Erythroblast (primary cell): ENCODE measurements at regions not wholly inside any gene's neighbourhood (a gene's known extent, or its start where the extent isn't known, plus 50 kb on each side); places are given as distances from the start of the nearest gene placed in this dataset.

Experiments
- DNase-seq, 2 experiments: peaks; one replicate each; lab custom pipeline; 2025; lab: John Stamatoyannopoulos, UW
- GATA1 ChIP-seq: IDR thresholded peaks from 2 replicates; pipeline ENCODE4 v1.6.1; 2011; ENCODE audit warnings: low read depth, mild to moderate bottlenecking, control low read depth, low read length, moderate library complexity
- POLR2A ChIP-seq: IDR thresholded peaks from 2 replicates; pipeline ENCODE4 v1.6.1; 2011; ENCODE audit warnings: mild to moderate bottlenecking, low read length

- no peak for TF ChIP-seq GATA1
- no peak for TF ChIP-seq POLR2A
- no peak for DNase-seq
These were observed 361.6 kb upstream of the NR2F2 start for GRCh38 chr15:95968856-95969255.

- no peak for DNase-seq
- TF ChIP-seq POLR2A = no peak
- no peak for TF ChIP-seq GATA1
These were observed 360.2 kb upstream of the NR2F2 start for GRCh38 chr15:95970326-95970725.

- TF ChIP-seq POLR2A (no peak), GATA1 (no peak)
- no peak for DNase-seq
These were observed 358.4 kb upstream of the NR2F2 start for GRCh38 chr15:95972041-95972553.

- DNase-seq = no peak
- TF ChIP-seq GATA1 = no peak
- no peak for TF ChIP-seq POLR2A
These were observed 357.7 kb upstream of the NR2F2 start for GRCh38 chr15:95972812-95973211.

- TF ChIP-seq POLR2A (no peak), GATA1 (no peak)
- DNase-seq = no peak
These were observed 356.8 kb upstream of the NR2F2 start for GRCh38 chr15:95973566-95974256.

- no peak for DNase-seq
- no peak for TF ChIP-seq GATA1
- no peak for TF ChIP-seq POLR2A
These were observed 355.3 kb upstream of the NR2F2 start for GRCh38 chr15:95975212-95975611.

- no peak for DNase-seq
- TF ChIP-seq POLR2A = no peak
- TF ChIP-seq GATA1 = no peak
These were observed 351.2 kb upstream of the NR2F2 start for GRCh38 chr15:95979286-95979685.

GRCh38 chr15:95981209-95981608 is 349.3 kb upstream of the NR2F2 start:
- no peak for TF ChIP-seq POLR2A
- no peak for TF ChIP-seq GATA1
- no peak for DNase-seq

- TF ChIP-seq GATA1 (no peak), POLR2A (no peak)
These were observed 343.2 kb upstream of the NR2F2 start for GRCh38 chr15:95987299-95987698.

GRCh38 chr15:95987886-95988573 is 342.5 kb upstream of the NR2F2 start:
- TF ChIP-seq GATA1 (no peak), POLR2A (no peak)
- DNase-seq = no peak

More at GRCh38 chr15:95987299-95987698, 343.2 kb upstream of the NR2F2 start:
- DNase-seq = no peak

- DNase-seq = no peak
- TF ChIP-seq POLR2A (no peak), GATA1 (no peak)
These were observed 342.0 kb upstream of the NR2F2 start for GRCh38 chr15:95988574-95988887.

GRCh38 chr15:95989392-95989791 is 341.1 kb upstream of the NR2F2 start:
- TF ChIP-seq GATA1 = no peak
- no peak for TF ChIP-seq POLR2A
- no peak for DNase-seq

GRCh38 chr15:95990833-95991232 is 339.7 kb upstream of the NR2F2 start:
- no peak for TF ChIP-seq GATA1
- no peak for TF ChIP-seq POLR2A
- DNase-seq = no peak

GRCh38 chr15:95994418-95994817 is 336.1 kb upstream of the NR2F2 start:
- no peak for DNase-seq
- no peak for TF ChIP-seq GATA1
- no peak for TF ChIP-seq POLR2A
